ENCODE measurements at regions not wholly inside any gene's neighbourhood (a gene's known extent, or its start where the extent isn't known, plus 50 kb on each side); places are given as distances from the start of the nearest gene placed in this dataset.

DNA sequence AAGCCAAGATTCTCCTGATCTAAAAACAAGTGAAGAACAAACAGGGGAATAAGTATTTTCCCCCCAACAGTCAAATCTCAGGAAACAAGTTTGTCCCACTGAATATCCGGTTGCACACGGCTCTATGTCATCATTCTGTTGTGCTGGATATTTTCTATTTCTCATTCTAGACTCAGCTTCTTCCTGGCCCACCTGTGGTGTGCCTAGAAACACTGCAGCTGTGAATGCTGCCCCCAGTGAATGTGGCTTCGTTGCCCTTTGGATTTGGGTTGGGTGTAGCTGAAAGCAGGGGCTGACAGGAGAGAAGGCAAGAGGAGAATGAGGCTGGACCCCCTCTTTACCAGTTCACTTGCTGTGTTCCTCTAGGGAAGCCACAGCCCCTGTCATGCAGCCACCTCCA, 181.2 kb upstream of the PROK2 start:
- Histone ChIP-seq H3K9me3 (ENCODE audit: control insufficient read depth, low read length) (no peaks in the 10 kb centered on the region), H3K36me3 (ENCODE audit: control insufficient read depth, insufficient read depth, low read length) (no peaks in the 10 kb centered on the region), H3K4me1 (ENCODE audit: control insufficient read depth, insufficient read depth, low read length, poor library complexity, severe bottlenecking) (no peaks in the 10 kb centered on the region), H3K4me3 (ENCODE audit: extremely low read depth, insufficient read depth, low read length, poor library complexity, severe bottlenecking) (no peak overlapping the region), H3K27ac (ENCODE audit: low read depth, low read length, severe bottlenecking) (no peak overlapping the region)
- 65 to 83% methylated on average over 2 to 3 of the region's 3 CpGs for WGBS, 2 experiments (ENCODE audit: insufficient coverage in 2 of 2)

DNA sequence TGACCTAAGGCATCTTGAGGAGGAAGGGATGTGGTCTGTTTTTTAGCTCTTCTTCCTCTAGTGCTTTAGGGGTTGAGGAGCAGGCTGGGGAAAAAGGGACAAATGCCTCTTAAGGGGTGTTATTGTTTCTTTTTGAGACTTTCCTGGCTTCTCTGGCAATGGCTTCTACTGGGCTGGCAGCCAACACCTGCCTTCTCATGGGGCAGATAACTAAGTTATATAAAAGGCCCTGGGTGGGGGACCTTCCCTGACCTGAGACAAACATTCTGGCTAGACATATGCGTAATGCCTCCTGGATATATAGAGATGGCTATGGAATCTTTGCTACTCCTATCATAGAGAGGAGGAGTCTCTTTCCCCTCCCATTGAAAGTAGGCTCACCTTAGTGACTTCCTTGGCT, 179.2 kb upstream of the PROK2 start:
- Histone ChIP-seq H3K4me3 (ENCODE audit: extremely low read depth, insufficient read depth, low read length, poor library complexity, severe bottlenecking) (no peak overlapping the region), H3K27ac (ENCODE audit: low read depth, low read length, severe bottlenecking) (no peak overlapping the region), H3K9me3 (ENCODE audit: control insufficient read depth, low read length) (no peaks in the 10 kb centered on the region), H3K4me1 (ENCODE audit: control insufficient read depth, insufficient read depth, low read length, poor library complexity, severe bottlenecking) (no peaks in the 10 kb centered on the region), H3K36me3 (ENCODE audit: control insufficient read depth, insufficient read depth, low read length) (no peaks in the 10 kb centered on the region)
- 100% methylated on average over 1 of the region's 1 CpG; no CpG with 5 or more reads in 1 of the 2 experiments for WGBS, 2 experiments (ENCODE audit: insufficient coverage in 2 of 2)

DNA sequence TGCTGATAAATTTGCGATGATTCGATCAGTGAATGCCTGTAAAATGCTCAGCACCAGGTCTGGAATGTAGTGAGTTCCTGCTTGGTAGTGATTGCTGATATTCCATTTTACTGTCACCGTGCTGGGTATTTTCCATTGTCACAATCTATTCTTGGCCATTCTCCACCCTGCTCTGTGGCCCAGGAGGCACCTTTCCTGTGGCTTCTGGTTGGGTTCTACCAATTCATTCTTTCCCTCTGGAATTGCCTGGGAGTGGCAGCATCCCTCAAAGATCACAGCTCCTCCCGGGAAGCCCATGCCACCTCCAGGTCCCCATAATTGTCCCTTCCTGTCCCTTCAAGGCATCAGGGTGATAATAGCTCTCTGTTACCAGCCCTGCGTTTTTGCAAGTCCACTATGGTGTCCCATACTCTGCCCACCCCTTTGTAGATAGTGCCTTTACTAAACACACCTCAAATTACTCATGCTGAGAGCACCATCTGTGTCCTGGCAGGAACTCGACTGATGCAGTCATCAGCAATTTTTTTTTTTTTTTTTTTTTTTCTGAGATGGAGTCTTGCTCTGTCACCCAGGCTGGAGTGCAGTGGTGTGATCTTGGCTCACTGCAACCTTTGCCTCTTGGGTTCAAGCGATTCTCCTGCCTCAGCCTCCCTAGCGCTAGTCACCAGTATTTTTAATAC, 177.8 kb upstream of the PROK2 start:
- WGBS, 2 experiments (ENCODE audit: insufficient coverage in 2 of 2), result 79 to 90% methylated on average over 3 to 5 of the region's 8 CpGs
- no peaks in the 10 kb centered on the region for H3K4me1 ChIP-seq (ENCODE audit: control insufficient read depth, insufficient read depth, low read length, poor library complexity, severe bottlenecking)
- H3K9me3 ChIP-seq (ENCODE audit: control insufficient read depth, low read length), result no peaks in the 10 kb centered on the region
- no peak overlapping the region for H3K27ac ChIP-seq (ENCODE audit: low read depth, low read length, severe bottlenecking)
- no peaks in the 10 kb centered on the region for H3K36me3 ChIP-seq (ENCODE audit: control insufficient read depth, insufficient read depth, low read length)
- H3K4me3 ChIP-seq (ENCODE audit: extremely low read depth, insufficient read depth, low read length, poor library complexity, severe bottlenecking), result no peak overlapping the region

DNA sequence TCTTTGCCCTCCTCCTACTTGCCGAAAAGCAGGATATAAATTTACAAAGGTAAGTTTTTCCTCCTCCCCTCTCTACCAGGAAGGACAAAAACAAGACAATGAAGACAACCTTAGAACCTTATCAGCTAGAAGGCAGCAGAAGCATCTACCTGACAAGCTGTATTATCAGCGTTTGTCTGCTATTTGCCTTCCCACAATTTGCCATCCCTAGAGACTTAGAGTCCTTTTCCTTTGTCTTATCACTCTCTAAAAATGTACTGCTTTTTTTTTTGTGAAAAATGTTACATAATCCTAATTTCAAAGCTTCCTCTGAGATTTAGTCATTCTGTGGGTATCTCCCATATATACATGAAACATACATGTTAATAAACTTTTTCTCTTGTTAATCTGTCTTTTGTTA, 176.9 kb upstream of the PROK2 start:
- Histone ChIP-seq H3K36me3 (ENCODE audit: control insufficient read depth, insufficient read depth, low read length) (no peaks in the 10 kb centered on the region), H3K4me3 (ENCODE audit: extremely low read depth, insufficient read depth, low read length, poor library complexity, severe bottlenecking) (no peak overlapping the region), H3K9me3 (ENCODE audit: control insufficient read depth, low read length) (no peaks in the 10 kb centered on the region), H3K27ac (ENCODE audit: low read depth, low read length, severe bottlenecking) (no peak overlapping the region), H3K4me1 (ENCODE audit: control insufficient read depth, insufficient read depth, low read length, poor library complexity, severe bottlenecking) (no peaks in the 10 kb centered on the region)
- 80 to 100% methylated on average over 1 to 2 of the region's 2 CpGs for WGBS, 2 experiments (ENCODE audit: insufficient coverage in 2 of 2)

DNA sequence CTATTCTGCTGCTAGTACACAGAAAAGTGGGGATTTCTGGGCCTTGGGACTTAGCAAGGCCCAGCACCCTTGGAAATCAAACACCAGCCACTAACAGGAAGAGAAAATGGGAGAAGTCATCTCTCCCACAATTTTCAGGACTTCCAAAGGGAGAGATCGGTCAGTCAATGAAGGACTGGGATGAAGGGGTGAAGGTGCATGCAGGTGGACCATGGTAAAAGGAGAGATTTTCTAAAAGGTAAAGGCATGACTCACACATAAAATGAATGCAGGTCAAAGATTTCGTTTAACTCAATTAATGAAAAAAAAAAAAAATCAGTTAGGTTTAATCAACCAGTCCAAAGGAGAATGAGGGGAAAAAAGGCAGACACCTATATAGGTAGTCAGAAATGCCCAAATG, 176.4 kb upstream of the PROK2 start:
- whole genome bisulfite sequencing, 2 experiments (ENCODE audit: insufficient coverage in 2 of 2), result no CpG with 5 or more reads among the region's 2 CpGs
- Histone ChIP-seq H3K4me3 (ENCODE audit: extremely low read depth, insufficient read depth, low read length, poor library complexity, severe bottlenecking) (no peak overlapping the region), H3K36me3 (ENCODE audit: control insufficient read depth, insufficient read depth, low read length) (no peaks in the 10 kb centered on the region), H3K27ac (ENCODE audit: low read depth, low read length, severe bottlenecking) (no peak overlapping the region), H3K4me1 (ENCODE audit: control insufficient read depth, insufficient read depth, low read length, poor library complexity, severe bottlenecking) (no peaks in the 10 kb centered on the region), H3K9me3 (ENCODE audit: control insufficient read depth, low read length) (no peaks in the 10 kb centered on the region)

DNA sequence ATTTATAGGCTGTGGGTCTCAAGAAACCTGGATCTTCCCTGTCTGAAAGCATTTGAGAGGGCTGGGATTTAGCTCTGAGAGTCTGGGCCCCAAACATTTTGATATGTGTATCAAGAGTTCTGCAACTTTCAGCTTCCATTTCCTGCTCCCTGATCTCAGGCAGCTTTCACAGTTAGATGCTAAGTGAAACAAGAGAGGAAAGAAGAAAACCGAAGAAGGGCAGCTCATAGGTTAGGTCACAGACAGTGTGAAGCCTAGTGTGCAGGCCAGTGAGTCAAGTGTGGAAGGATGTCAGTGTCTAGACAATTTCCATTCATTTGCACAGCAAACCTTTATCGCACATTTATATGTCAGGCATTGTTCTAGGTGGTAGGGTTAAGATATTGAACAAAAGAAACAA, 173.6 kb upstream of the PROK2 start:
- Histone ChIP-seq H3K4me1 (ENCODE audit: control insufficient read depth, insufficient read depth, low read length, poor library complexity, severe bottlenecking) (peaks cover 2% of the 10 kb centered on the region), H3K27ac (ENCODE audit: low read depth, low read length, severe bottlenecking) (no peak overlapping the region), H3K4me3 (ENCODE audit: extremely low read depth, insufficient read depth, low read length, poor library complexity, severe bottlenecking) (no peak overlapping the region), H3K9me3 (ENCODE audit: control insufficient read depth, low read length) (no peaks in the 10 kb centered on the region), H3K36me3 (ENCODE audit: control insufficient read depth, insufficient read depth, low read length) (no peaks in the 10 kb centered on the region)
- WGBS, 2 experiments (ENCODE audit: insufficient coverage in 2 of 2), result no CpG with 5 or more reads among the region's 2 CpGs

DNA sequence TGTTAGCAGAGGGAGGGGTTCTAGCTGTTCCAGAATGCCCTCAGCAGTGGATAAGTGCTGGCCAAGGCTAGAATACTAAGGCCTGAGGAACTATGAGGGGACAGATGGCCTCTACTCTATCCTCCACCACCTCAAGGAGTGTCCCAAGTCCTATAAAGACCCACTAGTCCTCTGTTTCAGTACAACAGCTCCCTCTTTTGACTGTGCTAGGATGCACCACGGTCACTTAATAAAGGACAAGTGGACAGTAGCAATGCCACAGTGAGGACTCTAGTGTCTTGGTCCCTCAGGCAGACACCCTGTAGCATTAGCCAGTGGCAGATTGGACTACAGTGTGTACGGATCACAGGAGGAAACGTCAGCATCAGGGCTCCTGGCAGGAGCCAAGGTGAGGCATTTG, 171.8 kb upstream of the PROK2 start:
- WGBS, 2 experiments (ENCODE audit: insufficient coverage in 2 of 2), result 86 to 97% methylated on average over 3 of the region's 3 CpGs
- Histone ChIP-seq H3K9me3 (ENCODE audit: control insufficient read depth, low read length) (no peaks in the 10 kb centered on the region), H3K4me3 (ENCODE audit: extremely low read depth, insufficient read depth, low read length, poor library complexity, severe bottlenecking) (no peak overlapping the region), H3K27ac (ENCODE audit: low read depth, low read length, severe bottlenecking) (no peak overlapping the region), H3K36me3 (ENCODE audit: control insufficient read depth, insufficient read depth, low read length) (no peaks in the 10 kb centered on the region), H3K4me1 (ENCODE audit: control insufficient read depth, insufficient read depth, low read length, poor library complexity, severe bottlenecking) (peaks cover 2% of the 10 kb centered on the region)

DNA sequence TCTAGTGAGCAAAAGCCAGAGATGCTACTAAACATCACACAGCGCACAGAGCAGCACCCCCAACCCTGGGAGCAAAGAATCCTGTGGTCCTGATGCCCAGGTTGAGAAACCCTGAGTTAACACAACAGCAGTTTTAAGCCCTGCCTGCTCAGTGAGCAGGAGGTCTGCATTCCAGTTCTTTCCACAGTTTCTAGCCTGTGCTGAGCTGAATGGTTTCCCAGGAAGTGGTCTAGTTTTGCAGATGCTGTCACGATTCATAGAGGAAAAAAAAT, 171.1 kb upstream of the PROK2 start:
- Histone ChIP-seq H3K4me3 (ENCODE audit: extremely low read depth, insufficient read depth, low read length, poor library complexity, severe bottlenecking) (no peak overlapping the region), H3K4me1 (ENCODE audit: control insufficient read depth, insufficient read depth, low read length, poor library complexity, severe bottlenecking) (peaks cover 2% of the 10 kb centered on the region), H3K27ac (ENCODE audit: low read depth, low read length, severe bottlenecking) (no peak overlapping the region), H3K9me3 (ENCODE audit: control insufficient read depth, low read length) (no peaks in the 10 kb centered on the region), H3K36me3 (ENCODE audit: control insufficient read depth, insufficient read depth, low read length) (no peaks in the 10 kb centered on the region)
- no CpG with 5 or more reads among the region's 2 CpGs for WGBS, 2 experiments (ENCODE audit: insufficient coverage in 2 of 2)

DNA sequence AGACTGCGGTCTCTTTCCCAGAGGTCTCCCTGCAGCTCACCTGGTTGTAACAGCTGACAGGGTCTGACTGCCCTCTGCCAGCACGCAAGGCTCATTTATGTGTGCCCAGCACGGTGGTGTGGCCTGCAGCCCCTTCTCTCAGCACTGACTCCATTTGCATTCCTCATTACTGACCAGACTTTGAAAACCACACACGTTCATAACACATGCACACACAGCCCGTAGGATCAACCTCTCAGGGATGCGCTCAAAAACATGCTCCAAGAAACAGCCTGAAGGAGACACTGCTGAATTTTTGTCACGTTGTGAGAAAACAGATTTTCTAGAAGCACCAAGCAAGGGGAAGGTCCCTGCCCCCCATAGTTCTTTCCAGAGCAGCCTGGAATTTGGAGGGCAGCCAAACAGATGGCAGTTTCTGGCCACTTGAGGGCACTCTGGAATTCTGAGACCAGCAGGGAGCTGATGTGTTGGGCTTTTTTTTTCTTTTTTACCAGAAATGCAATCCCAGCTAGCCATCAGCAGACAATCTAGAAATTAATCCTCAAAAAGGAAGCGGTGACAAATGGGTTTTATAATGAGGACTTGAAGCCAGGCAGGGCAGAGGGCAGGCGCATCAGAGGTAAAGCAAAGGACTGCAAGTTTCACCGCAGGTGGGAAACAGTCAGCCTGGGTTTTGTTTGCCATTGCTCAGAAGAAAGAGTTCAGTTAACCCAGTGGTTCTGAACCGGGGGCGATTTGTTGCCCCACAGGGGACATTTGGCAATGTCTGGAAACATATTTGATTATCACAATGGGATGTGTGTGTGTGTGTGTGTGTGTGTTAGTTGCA, 170.5 kb upstream of the PROK2 start:
- no peaks in the 10 kb centered on the region for H3K36me3 ChIP-seq (ENCODE audit: control insufficient read depth, insufficient read depth, low read length)
- WGBS, 2 experiments (ENCODE audit: insufficient coverage in 2 of 2), result 40 to 42% methylated on average over 9 to 12 of the region's 12 CpGs
- H3K27ac ChIP-seq (ENCODE audit: low read depth, low read length, severe bottlenecking), result no peak overlapping the region
- H3K9me3 ChIP-seq (ENCODE audit: control insufficient read depth, low read length), result no peaks in the 10 kb centered on the region
- peaks cover 2% of the 10 kb centered on the region for H3K4me1 ChIP-seq (ENCODE audit: control insufficient read depth, insufficient read depth, low read length, poor library complexity, severe bottlenecking)
- no peak overlapping the region for H3K4me3 ChIP-seq (ENCODE audit: extremely low read depth, insufficient read depth, low read length, poor library complexity, severe bottlenecking)

DNA sequence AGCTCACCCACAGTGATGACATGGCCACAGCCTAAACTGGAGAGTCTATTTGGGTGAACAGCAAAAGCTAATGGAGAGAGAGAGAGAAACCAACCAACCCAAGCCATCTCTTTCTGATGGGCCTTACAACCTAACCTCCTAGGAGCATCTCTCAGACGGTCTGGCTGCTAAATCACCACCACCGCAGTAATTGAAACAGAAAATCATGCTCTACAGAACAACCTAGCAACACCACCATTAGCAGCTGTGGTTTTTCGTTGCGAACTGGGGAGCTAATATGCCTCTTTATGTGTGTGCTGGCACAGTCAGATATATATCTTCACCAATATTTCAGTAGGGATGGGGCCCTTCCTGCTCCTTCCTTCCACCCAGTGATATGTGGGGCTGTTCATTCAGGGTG, 166.9 kb upstream of the PROK2 start:
- Histone ChIP-seq H3K4me3 (ENCODE audit: extremely low read depth, insufficient read depth, low read length, poor library complexity, severe bottlenecking) (no peak overlapping the region), H3K36me3 (ENCODE audit: control insufficient read depth, insufficient read depth, low read length) (no peaks in the 10 kb centered on the region), H3K9me3 (ENCODE audit: control insufficient read depth, low read length) (no peaks in the 10 kb centered on the region), H3K27ac (ENCODE audit: low read depth, low read length, severe bottlenecking) (no peak overlapping the region), H3K4me1 (ENCODE audit: control insufficient read depth, insufficient read depth, low read length, poor library complexity, severe bottlenecking) (peaks cover 2% of the 10 kb centered on the region)
- no CpG with 5 or more reads among the region's 4 CpGs for WGBS, 2 experiments (ENCODE audit: insufficient coverage in 2 of 2)

DNA sequence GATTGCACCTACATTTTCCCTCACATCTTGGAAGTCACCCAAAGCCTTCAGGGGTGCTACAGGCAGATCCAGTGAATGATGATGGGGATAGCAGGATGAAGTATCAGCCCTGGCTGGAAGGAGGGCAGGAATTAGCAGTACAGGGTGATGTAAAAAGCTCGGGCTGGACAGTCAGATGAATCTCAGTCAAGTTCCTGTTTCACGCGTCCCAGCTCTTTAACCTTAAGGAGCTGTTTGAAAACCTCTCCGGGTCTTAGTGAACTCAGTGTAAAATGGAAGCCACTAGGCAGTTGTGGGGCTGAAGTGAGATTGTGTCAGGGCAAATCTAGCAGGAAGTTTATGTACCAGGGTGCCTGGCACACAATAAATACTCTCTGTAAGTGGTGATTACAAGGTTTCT, 166.4 kb upstream of the PROK2 start:
- WGBS, 2 experiments (ENCODE audit: insufficient coverage in 2 of 2), result 92 to 96% methylated on average over 4 of the region's 4 CpGs
- Histone ChIP-seq H3K27ac (ENCODE audit: low read depth, low read length, severe bottlenecking) (no peak overlapping the region), H3K9me3 (ENCODE audit: control insufficient read depth, low read length) (no peaks in the 10 kb centered on the region), H3K36me3 (ENCODE audit: control insufficient read depth, insufficient read depth, low read length) (no peaks in the 10 kb centered on the region), H3K4me1 (ENCODE audit: control insufficient read depth, insufficient read depth, low read length, poor library complexity, severe bottlenecking) (peaks cover 2% of the 10 kb centered on the region), H3K4me3 (ENCODE audit: extremely low read depth, insufficient read depth, low read length, poor library complexity, severe bottlenecking) (no peak overlapping the region)
